ENCODE measurements at regions not wholly inside any gene's neighbourhood (a gene's known extent, or its start where the extent isn't known, plus 50 kb on each side); places are given as distances from the start of the nearest gene placed in this dataset.

DNA sequence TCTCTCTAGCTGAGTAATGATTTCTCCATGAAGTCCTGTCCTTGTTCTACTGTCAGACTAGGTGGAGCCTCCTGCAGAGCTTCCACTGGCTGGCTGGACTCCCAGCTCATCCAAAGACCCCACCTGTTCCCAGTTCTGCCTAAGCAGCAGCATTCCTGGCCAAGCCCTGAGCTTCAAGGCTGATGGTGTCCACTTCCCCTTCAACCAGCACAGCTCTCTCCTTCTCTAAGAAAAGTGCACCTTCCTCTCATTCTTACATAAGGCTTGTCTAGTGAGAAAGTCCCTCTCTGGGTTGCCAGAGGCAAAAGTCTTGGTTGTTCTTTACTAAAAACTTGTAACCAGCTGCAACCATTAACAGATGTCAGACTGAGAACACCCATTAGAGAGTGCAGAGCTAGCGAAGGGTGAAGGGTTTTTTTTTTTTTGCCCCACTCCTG lies 58.9 kb downstream of the CXCR4 start:
- H3K9me3 ChIP-seq (ENCODE audit: control insufficient read depth, insufficient read depth, low read length) = no peaks in the 10 kb centered on the region
- H4K20me1 ChIP-seq (ENCODE audit: insufficient read depth, low read length) = no peaks in the 10 kb centered on the region
- H3K27ac ChIP-seq (ENCODE audit: insufficient read depth, low read length) = no peak overlapping the region
- no peaks in the 10 kb centered on the region for H3K27me3 ChIP-seq (ENCODE audit: control insufficient read depth, insufficient read depth, low read length)
- ChIA-PET POLR2A (ENCODE audit: unreplicated experiment) (no interaction called here), CTCF (interaction anchor here (0.6 kb wide), 1 partner anchor 100 kb away, joined by 3 read pairs; no protein-coding TSS in a partner anchor)
- H3K4me2 ChIP-seq (ENCODE audit: low read depth, low read length) = no peak overlapping the region
- H3K56ac ChIP-seq (ENCODE audit: extremely low read depth, insufficient read depth, low read length) = no peak overlapping the region
- intact Hi-C loops (cut with micrococcal nuclease) = no loop called here
- H2AFZ ChIP-seq (replicated peaks; ENCODE audit: low read length, poor library complexity) = no peak overlapping the region
- no peak for ATAC-seq (ENCODE audit: low read depth)
- no peak overlapping the region for H4K8ac ChIP-seq (ENCODE audit: low read depth in 2 of 2, low read length in 2 of 2)
- TF ChIP-seq, protein P1, sequence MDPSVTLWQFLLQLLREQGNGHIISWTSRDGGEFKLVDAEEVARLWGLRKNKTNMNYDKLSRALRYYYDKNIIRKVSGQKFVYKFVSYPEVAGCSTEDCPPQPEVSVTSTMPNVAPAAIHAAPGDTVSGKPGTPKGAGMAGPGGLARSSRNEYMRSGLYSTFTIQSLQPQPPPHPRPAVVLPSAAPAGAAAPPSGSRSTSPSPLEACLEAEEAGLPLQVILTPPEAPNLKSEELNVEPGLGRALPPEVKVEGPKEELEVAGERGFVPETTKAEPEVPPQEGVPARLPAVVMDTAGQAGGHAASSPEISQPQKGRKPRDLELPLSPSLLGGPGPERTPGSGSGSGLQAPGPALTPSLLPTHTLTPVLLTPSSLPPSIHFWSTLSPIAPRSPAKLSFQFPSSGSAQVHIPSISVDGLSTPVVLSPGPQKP (IDR thresholded peaks at IDR 0.05; ENCODE audit: borderline replicate concordance, low read depth, low read length) = no peak
- TF ChIP-seq MAZ (IDR thresholded peaks at IDR 0.05; ENCODE audit: borderline replicate concordance, low read depth, low read length) (no peak), MXI1 (IDR thresholded peaks at IDR 0.05; ENCODE audit: borderline replicate concordance, low read depth, low read length) (no peak), POLR2A (IDR thresholded peaks at IDR 0.05; ENCODE audit: low read depth, low read length) (no peak), MAFK (IDR thresholded peaks at IDR 0.05; ENCODE audit: low read depth, low read length) (no peak), RCOR1 (IDR thresholded peaks at IDR 0.05; ENCODE audit: insufficient replicate concordance, low read length) (no peak), CHD1 (IDR thresholded peaks at IDR 0.05; ENCODE audit: low read depth, low read length) (no peak), BHLHE40 (IDR thresholded peaks at IDR 0.05; ENCODE audit: low read depth, low read length) (no peak), RAD21 (IDR thresholded peaks at IDR 0.05; ENCODE audit: low read length) (no peak), RFX5 (IDR thresholded peaks at IDR 0.05; ENCODE audit: low read depth, low read length) (no peak), SMC3 (IDR thresholded peaks at IDR 0.05; ENCODE audit: low read depth, low read length) (no peak)
- TF ChIP-seq, protein P2, sequence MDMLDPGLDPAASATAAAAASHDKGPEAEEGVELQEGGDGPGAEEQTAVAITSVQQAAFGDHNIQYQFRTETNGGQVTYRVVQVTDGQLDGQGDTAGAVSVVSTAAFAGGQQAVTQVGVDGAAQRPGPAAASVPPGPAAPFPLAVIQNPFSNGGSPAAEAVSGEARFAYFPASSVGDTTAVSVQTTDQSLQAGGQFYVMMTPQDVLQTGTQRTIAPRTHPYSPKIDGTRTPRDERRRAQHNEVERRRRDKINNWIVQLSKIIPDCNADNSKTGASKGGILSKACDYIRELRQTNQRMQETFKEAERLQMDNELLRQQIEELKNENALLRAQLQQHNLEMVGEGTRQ (IDR thresholded peaks at IDR 0.05; ENCODE audit: low read depth, low read length) = no peak
- BruUV-seq (replicated peaks) = no TSS peak
- no peaks in the 10 kb centered on the region for H3K9me1 ChIP-seq (ENCODE audit: insufficient read depth, low read length)
- dilution Hi-C loops (cut with HindIII; ENCODE audit: low sequenced_read_pairs, unreplicated experiment) = no loop called here
- H4K5ac ChIP-seq (ENCODE audit: low read depth, low read length) = no peak overlapping the region
- no peak overlapping the region for H3K4ac ChIP-seq (ENCODE audit: low read depth, low read length)
- H2BK20ac ChIP-seq (ENCODE audit: low read depth, low read length) = no peak overlapping the region
- DNase-seq = no peak
- no peak overlapping the region for H2BK120ac ChIP-seq (ENCODE audit: low read depth, low read length)
- no peaks in the 10 kb centered on the region for H3K36me3 ChIP-seq (ENCODE audit: control insufficient read depth, insufficient read depth, low read length)
- H3K4me3 ChIP-seq (ENCODE audit: insufficient read depth, low read depth, low read length) = no peak overlapping the region
- H3K18ac ChIP-seq (ENCODE audit: low read depth, low read length) = no peak overlapping the region
- no CpG with 5 or more reads among the region's 1 CpG for WGBS, 2 experiments (ENCODE audit: extremely low coverage in 2 of 2, insufficient read length in 1 of 2)
- H3K9ac ChIP-seq (ENCODE audit: low read depth, low read length) = no peak overlapping the region
- no peak overlapping the region for H3K23ac ChIP-seq (ENCODE audit: low read depth, low read length)
- H4K91ac ChIP-seq (ENCODE audit: insufficient read depth, low read depth, low read length) = no peak overlapping the region
- in situ Hi-C loops (cut with MboI; ENCODE audit: low sequenced_read_pairs) = no loop called here
- H3K14ac ChIP-seq (replicated peaks; ENCODE audit: low read depth, low read length) = no peak overlapping the region
- H2BK15ac ChIP-seq (ENCODE audit: low read depth, low read length) = no peak overlapping the region
- no peaks in the 10 kb centered on the region for H3K79me1 ChIP-seq (ENCODE audit: low read depth in 1 of 2, low read length in 2 of 2)
- H3K4me1 ChIP-seq (ENCODE audit: control insufficient read depth, insufficient read depth, low read length) = no peaks in the 10 kb centered on the region
- H2AK9ac ChIP-seq (replicated peaks; ENCODE audit: low read depth, low read length, poor library complexity) = no peak overlapping the region
- H2AK5ac ChIP-seq (ENCODE audit: low read depth, low read length) = no peak overlapping the region
- H2BK5ac ChIP-seq (ENCODE audit: low read depth, low read length, poor library complexity, severe bottlenecking) = no peak overlapping the region

Data from IMR-90 (cell line).